Hematopoietic multipotent progenitor cell treated with erythropoietin and hydrocortisone succinate and interleukin-3 and kit ligand, for 15 days (in vitro differentiated cells): ENCODE measurements at regions not wholly inside any gene's neighbourhood (a gene's known extent, or its start where the extent isn't known, plus 50 kb on each side); places are given as distances from the start of the nearest gene placed in this dataset.

Experiments used
- DNase-seq: peaks from one replicate; pipeline ENCODE4 v3.0.0-alpha.2; 2015; ENCODE audit warnings: low spot score

DNA sequence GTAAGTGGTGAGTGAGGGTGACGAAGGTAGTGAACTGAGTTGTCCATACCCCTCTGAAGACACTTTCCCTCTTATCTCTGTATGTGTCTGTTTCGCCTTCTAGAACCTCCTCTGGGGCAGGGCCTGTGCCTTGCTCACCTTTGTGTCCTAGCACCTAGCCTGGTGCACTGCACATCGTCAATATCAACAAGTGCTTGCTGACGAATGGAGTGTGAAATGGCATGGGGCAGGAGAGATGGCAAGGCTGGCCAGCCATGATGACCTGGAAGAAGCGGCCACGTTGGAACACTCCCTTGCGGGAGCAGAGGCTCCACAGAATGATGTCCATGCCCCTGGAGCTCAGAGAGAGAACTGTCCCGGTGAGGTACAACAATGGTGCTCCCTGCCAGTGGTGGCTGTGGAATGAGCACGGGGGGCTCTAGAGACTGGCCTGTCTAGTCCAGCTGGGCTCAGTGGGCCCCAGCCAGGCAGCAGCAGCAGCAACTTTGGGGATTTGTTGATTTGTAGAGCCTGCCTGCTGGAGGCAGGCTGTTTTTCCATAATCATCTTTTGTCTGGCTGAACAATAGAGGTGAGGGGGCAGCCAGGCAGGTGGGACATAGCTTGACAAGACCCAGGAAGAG lies 112.2 kb upstream of the PJA1 start:
- DNase-seq: no peak

DNA sequence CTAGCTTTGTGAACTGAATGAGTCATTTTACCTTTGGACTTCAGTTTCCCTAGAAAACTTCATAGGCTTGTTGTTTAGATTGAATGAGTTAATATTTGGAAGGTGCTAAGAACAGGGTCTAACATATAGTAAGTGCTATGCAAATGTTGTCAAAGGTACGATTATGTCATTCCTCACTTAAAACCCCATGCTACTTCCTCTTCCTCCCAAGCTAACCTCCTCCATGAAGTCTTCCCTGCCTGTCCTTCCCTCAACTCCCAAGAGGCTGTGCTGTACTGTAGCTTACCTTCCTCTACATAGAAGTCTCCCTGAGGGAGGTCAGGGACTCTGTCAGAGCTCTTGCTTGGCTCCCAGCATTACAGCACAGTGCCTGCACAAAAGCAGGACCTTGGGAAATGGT lies 103.4 kb upstream of the PJA1 start:
- DNase-seq: no peak

GRCh38 chrX:69264158-69264581 lies 98.9 kb upstream of the PJA1 start:
- DNase-seq: no peak

- no peak for DNase-seq
Observed at GRCh38 chrX:69263251-69263820, 98.1 kb upstream of the PJA1 start.

DNA sequence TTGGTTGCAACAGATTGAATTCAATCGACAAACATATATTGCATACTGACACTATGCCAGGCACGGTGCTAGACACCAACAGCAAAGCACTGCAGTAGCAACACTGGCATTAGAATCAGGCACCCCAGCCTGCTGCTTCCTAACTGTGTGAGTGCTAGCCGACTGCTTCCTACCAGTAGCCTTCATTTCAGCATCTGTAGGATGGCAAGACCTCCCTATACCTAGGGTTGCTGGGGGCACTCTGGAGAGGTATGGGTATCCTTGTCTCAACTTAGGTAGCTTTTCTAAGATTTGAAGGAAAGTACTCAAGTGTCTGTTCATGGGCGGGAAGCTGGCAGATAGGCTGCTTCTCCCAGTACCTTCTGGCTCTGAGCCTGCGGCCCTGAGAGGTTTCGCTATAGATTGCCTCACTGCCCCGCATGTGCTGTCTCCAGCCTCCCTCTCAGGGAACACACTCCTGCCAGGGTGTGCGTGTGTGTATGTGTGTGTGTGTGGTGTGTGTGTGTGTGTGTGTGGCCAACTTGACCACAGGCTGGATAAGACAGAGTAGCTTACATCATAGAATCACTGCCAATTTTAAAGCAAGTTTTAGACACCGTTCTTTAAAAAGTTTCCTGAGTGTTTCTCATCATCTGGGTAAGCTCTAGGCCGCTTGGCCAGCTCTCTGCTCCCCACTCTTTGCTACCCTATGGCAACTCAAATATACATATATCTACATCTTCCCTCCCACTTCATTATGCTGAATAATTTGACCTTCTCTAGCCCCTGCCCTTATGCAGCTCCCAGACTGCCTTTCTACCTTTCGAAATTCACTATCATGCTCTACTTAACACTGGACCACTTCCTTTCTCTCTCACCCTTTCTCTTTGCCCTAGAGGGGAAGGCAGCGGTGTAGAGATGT lies 97.0 kb upstream of the PJA1 start:
- DNase-seq: no peak

- no peak for DNase-seq
Observed at GRCh38 chrX:69260169-69260568, 94.9 kb upstream of the PJA1 start.

- no peak for DNase-seq
Observed at GRCh38 chrX:69258893-69259292, 93.6 kb upstream of the PJA1 start.

DNA sequence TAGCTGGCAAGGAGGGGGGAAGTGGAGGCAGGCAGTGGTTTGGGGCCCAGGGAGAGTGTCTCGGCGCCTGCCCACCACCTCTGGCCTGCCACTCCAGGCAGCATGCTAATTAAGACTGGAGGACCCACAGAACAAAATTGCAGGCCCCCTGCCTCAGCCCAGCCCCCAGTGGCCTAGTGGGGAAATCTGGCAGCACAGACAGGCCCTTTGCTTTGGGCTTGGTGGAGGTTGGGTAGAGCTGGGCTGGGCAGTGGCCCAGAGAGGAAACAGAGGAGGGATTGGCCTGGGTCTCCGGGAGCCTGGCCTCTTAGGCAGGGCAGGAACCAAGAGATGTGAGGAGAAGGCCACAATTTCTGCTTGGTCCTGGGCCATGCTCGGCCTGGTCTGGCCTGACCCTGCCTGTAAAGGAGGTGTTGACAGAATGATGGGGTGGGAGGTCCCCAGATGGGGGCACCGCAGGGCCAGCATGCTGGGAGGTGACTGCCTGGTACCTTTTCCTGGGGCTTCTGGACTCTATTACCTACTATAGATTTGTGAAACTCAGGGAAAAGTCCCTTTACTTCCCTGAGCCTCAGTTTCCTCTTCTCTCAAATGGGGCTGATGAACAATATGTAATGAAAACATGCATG lies 92.4 kb upstream of the PJA1 start:
- no peak for DNase-seq

- DNase-seq: no peak
Observed at GRCh38 chrX:69256291-69256565, 91.0 kb upstream of the PJA1 start.

DNA sequence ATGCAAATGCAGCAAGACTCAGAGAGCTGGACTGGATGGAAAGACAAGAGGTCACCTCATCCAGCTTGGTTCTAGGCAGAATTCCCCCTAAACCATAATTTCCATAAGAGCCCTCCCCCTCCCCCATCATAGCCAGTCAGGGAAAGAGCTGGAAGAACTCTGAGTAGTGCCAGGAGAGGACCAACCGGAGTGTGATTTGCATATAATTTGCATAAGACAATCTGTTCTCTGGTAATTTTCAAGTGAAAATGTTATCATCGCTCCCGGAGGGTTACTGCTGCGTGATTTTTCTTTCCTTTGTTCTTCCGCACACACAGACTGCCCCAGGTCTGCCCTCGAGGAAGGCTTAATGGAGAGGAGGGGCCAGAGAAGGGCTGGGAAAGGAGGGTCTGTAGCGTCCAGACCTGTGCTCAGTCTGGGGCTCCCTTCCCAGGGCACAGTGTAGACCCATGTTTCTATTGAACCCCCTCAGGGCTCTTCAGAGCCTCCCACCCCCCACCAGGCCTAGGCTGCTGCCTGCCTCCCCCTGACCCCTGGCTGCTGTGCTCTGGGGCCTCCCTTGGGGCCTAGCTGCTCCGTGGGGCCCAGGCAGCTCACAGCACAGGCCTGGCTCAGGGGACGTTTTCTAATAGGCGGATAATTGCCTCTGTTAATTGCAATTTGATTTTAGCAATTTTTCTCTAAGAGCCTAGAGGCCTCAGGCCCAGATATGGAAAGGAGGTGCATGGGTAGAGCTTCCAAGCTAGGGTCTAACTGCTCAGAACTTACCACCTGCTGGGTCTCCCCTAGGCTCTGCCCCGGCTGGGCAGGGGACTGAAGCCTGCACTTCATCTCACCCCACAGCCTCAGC lies 90.4 kb upstream of the PJA1 start:
- no peak for DNase-seq

DNA sequence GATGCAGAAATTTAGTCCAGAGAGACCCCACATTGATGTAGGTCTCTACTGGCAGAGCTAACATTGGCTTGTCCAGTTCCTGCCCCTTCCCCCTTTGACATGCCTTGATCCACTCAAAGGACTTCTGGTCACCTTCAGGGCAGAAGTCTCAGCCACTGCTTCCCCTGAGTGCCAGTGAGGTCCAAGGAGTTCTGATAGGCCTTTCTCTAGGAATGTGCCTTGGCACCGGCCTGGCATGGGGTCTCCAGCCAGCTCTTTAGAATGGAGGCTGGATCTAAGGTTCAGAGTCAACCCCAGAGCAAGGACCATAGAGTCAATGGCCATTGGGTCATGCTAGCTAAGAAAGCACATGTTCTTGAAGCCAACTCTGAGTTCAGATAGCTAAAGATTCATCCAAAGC lies 88.6 kb upstream of the PJA1 start:
- no peak for DNase-seq

- no peak for DNase-seq
Observed at GRCh38 chrX:69243276-69243675, 78.0 kb upstream of the PJA1 start.

DNA sequence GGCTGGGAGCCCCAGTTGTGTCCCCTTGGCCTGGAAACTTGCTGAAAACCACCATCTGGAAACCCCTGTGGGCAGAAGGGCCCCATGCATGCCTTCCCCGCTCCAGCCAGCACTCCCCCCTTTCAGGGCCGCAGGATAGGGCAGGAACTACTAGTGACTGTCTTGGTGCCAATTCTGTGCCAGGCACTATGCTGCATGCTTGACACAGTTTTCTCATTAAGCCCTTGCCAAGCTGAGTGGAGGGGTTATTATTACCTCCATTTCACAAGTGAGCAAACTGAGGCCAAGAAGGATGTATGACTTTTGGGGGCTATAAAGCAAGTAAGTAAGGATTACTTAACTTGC lies 73.6 kb upstream of the PJA1 start:
- DNase-seq: no peak

DNA sequence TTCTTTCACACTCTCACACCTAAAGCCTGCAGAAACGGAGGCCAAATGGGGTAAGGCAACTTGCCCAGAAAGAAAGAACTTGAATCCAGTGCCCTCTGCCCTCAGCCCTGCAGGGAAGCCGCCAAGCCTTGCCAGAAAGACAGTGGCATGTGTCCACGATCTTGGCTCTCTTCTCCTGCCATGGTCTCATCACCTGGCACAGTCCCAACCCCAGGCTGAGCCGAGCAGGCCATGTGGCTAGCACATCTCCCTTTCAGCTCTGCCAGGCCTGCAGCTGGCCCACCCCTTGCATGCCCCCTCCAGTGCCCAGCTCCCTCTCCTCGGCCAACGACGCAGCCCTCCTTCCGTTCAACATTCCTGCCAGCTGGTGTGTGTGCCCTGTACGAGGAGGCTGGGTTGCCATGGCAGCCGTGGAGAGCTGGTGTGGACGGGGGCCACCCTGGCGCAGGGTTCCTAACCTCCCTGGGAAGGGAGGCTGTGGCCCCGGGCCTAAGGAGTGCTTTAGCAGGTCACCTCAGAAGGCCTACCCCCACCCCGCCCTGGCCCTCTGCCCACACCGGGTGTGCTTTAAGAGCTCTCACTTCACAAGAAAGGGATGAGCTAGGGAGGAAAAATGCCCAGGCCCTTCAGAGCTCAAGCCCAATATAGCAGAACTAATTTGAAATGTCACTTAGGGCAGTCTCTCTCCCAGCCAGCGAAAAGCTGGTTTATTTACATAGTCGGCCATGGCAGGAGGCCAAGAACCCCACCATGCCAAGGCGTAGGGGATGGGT lies 73.0 kb upstream of the PJA1 start:
- no peak for DNase-seq

DNA sequence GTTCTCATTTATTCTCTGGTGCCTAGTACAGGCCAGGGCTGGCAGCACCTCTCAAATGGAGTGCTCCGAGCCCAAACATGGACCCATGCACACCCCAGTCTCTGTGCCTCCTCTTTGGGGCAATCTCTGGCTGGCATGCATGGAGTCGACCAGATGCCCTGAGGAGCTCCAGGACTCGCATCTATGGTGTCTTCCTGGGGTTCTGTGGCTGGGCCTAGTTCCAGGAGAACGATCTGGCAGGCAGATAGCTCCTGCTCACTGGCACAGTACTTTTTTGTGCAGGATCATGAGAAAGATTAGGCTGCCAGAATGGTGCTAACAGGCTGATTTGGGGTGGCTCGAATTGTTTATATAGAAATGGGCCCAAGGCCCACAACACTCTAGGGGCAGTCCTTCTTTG lies 72.0 kb upstream of the PJA1 start:
- DNase-seq: peak; percentile 15

GRCh38 chrX:69236641-69237040 lies 71.4 kb upstream of the PJA1 start:
- no peak for DNase-seq

DNA sequence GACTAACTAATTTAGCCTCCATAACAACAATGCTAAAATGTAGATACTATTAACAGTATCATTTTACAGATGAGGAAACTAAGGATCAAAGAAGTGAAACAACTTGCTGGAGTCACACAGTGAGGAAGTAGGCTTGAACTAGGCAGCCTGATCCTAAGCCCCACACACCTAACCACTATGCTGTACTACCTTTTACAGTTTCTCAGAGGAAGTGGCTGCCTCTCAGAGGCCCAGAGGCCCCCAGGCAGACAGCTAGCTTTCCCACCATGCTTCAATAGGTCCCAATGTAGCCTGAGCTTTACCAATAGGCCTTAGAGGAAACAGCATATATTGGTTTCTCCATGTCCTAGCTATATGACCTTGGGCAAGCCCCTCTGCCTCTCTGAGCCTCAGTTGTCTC lies 69.4 kb upstream of the PJA1 start:
- DNase-seq: no peak

- DNase-seq: peak; percentile 68
Observed at GRCh38 chrX:69232945-69233344, 67.7 kb upstream of the PJA1 start.

GRCh38 chrX:69231903-69232302 lies 66.7 kb upstream of the PJA1 start:
- no peak for DNase-seq

DNA sequence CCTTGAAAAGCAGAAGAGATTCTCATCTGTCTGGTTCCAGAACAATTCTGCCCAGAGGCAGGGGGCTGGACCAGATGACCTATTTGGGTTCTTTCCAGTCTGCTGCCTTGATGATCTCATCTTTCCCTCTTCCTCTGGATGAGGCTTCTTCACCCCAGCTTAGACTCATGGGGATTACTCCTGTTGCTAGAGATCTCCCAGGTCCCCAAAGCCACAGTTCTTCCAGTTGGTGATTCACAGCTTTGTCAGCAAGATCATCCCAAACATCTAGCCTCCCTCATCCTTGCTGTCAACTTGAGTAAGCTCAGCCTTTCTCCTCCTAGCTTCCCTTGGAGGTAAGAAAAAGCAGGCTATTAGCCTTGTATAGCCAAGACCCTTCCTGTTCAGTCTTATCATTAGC lies 64.2 kb upstream of the PJA1 start:
- no peak for DNase-seq

- no peak for DNase-seq
Observed at GRCh38 chrX:69228732-69229131, 63.5 kb upstream of the PJA1 start.
